GM19467 (cell line): ENCODE measurements at regions not wholly inside any gene's neighbourhood (a gene's known extent, or its start where the extent isn't known, plus 50 kb on each side); places are given as distances from the start of the nearest gene placed in this dataset.

ENCODE experiments used
- ATAC-seq: cut with Tn5 transposase; IDR thresholded peaks from one replicate; pipeline ENCODE4 v1.9.1; 2021; ENCODE audit warnings: mild to moderate bottlenecking, moderate library complexity; ENCODE audit not compliant: unreplicated experiment

GRCh38 chrX:30951003-30951402 lies 61.9 kb upstream of the TAB3 start:
- no peak for ATAC-seq

- ATAC-seq = no peak
These were observed 61.3 kb upstream of the TAB3 start for GRCh38 chrX:30950391-30950790.

- ATAC-seq = no peak
These were observed 60.5 kb upstream of the TAB3 start for GRCh38 chrX:30949554-30949953.

- no peak for ATAC-seq
These were observed 59.6 kb upstream of the TAB3 start for GRCh38 chrX:30948626-30949025.

GRCh38 chrX:30948051-30948450 lies 59.0 kb upstream of the TAB3 start:
- no peak for ATAC-seq

- no peak for ATAC-seq
These were observed 54.9 kb upstream of the TAB3 start for GRCh38 chrX:30943984-30944383.

GRCh38 chrX:30941898-30942297 lies 52.8 kb upstream of the TAB3 start:
- ATAC-seq = no peak

GRCh38 chrX:30939928-30940327 lies 50.9 kb upstream of the TAB3 start:
- no peak for ATAC-seq
